ENCODE measurements at regions not wholly inside any gene's neighbourhood (a gene's known extent, or its start where the extent isn't known, plus 50 kb on each side); places are given as distances from the start of the nearest gene placed in this dataset.

DNA sequence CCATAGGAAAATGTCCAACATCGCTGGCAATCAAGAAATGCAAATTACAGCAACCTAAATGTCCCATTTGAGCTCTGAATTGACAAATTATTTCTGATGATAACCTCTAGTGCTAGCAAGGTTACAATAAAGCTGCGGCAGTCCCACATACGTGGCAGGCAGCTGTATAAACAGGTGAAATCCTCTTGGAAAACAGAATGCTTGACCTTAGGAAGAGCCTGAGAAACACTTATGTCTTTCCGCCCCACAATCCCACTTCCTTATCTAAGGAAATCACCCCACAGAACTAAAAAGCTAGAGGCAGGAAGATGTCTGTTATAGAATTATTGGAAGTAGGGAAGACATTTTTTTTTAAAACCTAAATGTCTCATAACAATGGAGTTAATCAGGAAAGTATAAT lies 154.3 kb downstream of the KATNIP start:
- ATAC-seq = no peak
- DNase-seq = no peak
- no peak overlapping the region for H3K4me3 Mint-ChIP-seq
- no peaks in the 10 kb centered on the region for H3K4me1 Mint-ChIP-seq (ENCODE audit: low read depth)
- no peaks in the 10 kb centered on the region for H3K9me3 Mint-ChIP-seq
- H3K27me3 Mint-ChIP-seq (ENCODE audit: low read depth) = no peaks in the 10 kb centered on the region
- peaks cover 26% of the 10 kb centered on the region for H3K36me3 Mint-ChIP-seq (ENCODE audit: insufficient read depth)

DNA sequence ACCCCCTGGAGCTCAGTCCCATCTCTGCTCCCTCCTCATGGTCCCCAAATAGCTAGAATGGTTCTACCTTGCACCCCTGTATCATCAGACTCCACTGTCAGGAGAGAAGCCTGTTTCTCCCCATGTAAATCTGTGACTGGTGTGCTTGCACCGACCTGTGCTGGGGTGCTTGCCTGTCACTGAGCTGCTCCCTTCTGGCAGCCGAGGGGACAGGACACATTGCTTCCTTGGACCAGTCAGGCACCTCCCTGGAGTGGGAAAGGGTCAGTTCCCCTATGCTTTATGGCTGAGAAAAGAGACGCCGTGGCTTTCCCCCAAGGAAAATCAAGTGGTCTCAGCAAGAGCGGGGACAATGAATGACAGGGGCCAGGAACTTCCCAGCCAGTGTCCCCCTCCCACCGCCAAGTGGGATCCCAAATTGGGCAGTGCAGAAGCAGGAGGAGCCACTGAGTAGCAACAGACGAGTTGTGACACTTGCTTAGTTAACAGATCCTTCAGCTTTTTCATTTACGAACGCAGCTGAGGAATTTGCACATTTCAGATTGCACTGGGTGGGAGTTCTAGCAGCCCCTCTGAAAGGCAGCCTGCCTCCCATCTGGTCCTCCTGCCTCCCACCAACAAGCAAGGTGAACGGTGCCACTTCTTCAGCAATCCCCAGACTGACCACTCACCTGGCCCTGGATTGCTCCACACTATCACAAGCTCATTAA lies 156.4 kb downstream of the KATNIP start:
- H3K27me3 Mint-ChIP-seq (ENCODE audit: low read depth) = no peaks in the 10 kb centered on the region
- no peaks in the 10 kb centered on the region for H3K4me1 Mint-ChIP-seq (ENCODE audit: low read depth)
- no peak overlapping the region for H3K4me3 Mint-ChIP-seq
- H3K9me3 Mint-ChIP-seq = no peaks in the 10 kb centered on the region
- peaks cover 30% of the 10 kb centered on the region for H3K36me3 Mint-ChIP-seq (ENCODE audit: insufficient read depth)
- DNase-seq = no peak
- ATAC-seq = no peak

DNA sequence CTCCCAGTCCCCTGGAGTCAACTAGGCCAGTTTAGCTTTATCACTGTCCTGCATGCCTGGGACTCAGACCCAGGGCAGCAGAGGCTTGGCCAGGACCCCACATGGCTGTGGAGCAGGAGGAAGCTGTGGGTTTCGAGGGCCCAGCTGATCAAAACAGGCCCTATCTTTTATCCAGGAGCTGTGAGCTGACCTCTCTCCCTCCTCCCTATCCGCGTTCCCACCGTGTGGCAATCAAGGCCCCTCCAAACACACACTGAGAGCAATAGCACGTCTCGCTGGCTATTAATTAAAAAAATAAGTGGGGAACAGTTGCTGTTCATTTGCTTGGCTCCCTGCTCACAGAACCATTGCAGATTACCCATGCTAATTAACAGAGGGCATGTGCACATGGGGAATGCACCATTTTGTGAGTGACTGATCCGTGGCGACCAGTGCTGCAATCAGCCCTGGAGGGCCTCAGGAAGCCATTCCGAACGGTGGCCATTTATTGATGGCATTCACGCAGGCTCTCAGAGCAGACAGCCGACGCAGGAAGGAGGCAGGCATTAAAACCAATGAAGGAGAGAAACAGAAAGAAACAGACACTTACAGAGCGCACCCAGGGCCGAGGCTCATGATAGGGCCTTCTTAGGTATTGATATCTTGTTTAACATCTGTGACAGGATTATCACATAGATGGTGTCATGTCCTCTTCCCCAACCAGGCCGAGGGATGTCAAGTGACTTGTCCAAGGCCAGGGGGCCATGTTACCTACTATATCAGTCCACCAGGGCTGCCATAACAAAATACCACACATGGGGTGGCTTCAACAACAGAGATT lies 157.1 kb downstream of the KATNIP start:
- H3K4me1 Mint-ChIP-seq (ENCODE audit: low read depth) = no peaks in the 10 kb centered on the region
- peaks cover 28% of the 10 kb centered on the region for H3K36me3 Mint-ChIP-seq (ENCODE audit: insufficient read depth)
- no peaks in the 10 kb centered on the region for H3K9me3 Mint-ChIP-seq
- no peak for DNase-seq
- no peak for ATAC-seq
- H3K27me3 Mint-ChIP-seq (ENCODE audit: low read depth) = no peaks in the 10 kb centered on the region
- no peak overlapping the region for H3K4me3 Mint-ChIP-seq

DNA sequence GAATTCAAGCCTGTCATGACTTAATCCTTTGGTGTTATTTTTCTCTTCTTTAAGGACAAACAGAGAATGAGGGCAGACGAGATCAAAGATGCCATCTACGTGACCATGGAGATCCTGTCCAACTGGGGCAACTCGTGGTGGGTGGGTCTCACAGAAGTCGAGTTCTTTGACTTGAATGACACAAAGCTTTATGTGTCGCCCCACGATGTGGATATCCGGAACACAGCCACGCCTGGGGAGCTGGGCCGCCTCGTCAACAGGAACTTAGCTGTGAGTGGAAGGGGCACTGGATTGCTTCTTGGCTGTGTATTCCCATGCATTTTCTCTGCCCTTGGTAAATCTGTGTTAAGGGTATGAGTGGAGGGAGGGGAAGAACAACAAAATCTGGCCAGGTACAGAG lies 158.7 kb downstream of the KATNIP start:
- Mint-ChIP-seq H3K27me3 (ENCODE audit: low read depth) (no peaks in the 10 kb centered on the region), H3K4me1 (ENCODE audit: low read depth) (no peaks in the 10 kb centered on the region), H3K9me3 (no peaks in the 10 kb centered on the region), H3K36me3 (ENCODE audit: insufficient read depth) (peaks cover 23% of the 10 kb centered on the region), H3K4me3 (no peak overlapping the region)
- DNase-seq (no peak), ATAC-seq (no peak)

DNA sequence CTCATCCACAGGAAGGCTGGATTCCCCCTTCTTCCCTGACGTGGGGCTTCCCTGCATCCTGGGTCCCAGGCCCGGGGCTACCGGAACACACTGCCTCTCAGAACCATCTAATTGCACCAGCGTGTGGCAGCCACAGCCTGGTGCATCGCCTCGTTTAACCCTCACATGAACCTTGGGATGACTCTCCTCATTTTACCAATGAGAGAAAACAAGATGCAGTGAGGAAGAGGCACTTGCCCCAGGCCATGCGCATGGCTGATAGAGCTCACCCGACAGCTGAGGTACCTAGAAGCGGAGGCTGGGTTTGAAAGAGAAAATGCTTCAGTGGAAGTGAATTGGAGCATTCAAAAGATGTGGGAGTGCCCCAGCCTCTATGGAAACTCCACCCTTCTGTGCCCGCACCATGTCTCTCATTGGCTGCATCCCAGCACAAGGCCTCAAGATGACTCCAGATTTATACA lies 162.3 kb downstream of the KATNIP start:
- no peaks in the 10 kb centered on the region for H3K27me3 Mint-ChIP-seq (ENCODE audit: low read depth)
- no peak overlapping the region for H3K4me3 Mint-ChIP-seq
- H3K4me1 Mint-ChIP-seq (ENCODE audit: low read depth) = no peaks in the 10 kb centered on the region
- no peaks in the 10 kb centered on the region for H3K9me3 Mint-ChIP-seq
- no peak for DNase-seq
- ATAC-seq = no peak
- H3K36me3 Mint-ChIP-seq (ENCODE audit: insufficient read depth) = peaks cover 21% of the 10 kb centered on the region

DNA sequence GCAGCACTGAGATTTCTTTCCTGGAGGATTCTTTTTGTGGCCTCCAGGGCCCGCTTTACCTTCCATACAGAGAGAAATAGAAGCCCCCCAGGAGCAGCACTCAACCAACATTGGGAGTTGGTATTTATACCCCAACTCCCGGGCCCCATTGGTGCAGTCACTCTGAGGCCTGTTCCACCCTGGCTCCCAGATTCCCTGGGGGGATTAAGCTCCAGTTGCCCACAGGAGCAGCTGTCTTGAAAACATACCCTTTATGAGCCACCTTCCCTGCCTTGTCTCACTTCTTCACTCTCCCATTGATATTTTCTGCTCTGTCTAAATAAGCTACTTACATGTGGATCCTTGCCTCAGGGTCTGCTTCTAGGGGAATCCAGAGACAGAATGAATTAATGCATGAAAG lies 167.8 kb downstream of the KATNIP start:
- H3K36me3 Mint-ChIP-seq (ENCODE audit: insufficient read depth) = peaks cover 22% of the 10 kb centered on the region
- no peaks in the 10 kb centered on the region for H3K9me3 Mint-ChIP-seq
- no peak overlapping the region for H3K4me3 Mint-ChIP-seq
- H3K27me3 Mint-ChIP-seq (ENCODE audit: low read depth) = no peaks in the 10 kb centered on the region
- peaks cover 1% of the 10 kb centered on the region for H3K4me1 Mint-ChIP-seq (ENCODE audit: low read depth)
- ATAC-seq = no peak
- no peak for DNase-seq

DNA sequence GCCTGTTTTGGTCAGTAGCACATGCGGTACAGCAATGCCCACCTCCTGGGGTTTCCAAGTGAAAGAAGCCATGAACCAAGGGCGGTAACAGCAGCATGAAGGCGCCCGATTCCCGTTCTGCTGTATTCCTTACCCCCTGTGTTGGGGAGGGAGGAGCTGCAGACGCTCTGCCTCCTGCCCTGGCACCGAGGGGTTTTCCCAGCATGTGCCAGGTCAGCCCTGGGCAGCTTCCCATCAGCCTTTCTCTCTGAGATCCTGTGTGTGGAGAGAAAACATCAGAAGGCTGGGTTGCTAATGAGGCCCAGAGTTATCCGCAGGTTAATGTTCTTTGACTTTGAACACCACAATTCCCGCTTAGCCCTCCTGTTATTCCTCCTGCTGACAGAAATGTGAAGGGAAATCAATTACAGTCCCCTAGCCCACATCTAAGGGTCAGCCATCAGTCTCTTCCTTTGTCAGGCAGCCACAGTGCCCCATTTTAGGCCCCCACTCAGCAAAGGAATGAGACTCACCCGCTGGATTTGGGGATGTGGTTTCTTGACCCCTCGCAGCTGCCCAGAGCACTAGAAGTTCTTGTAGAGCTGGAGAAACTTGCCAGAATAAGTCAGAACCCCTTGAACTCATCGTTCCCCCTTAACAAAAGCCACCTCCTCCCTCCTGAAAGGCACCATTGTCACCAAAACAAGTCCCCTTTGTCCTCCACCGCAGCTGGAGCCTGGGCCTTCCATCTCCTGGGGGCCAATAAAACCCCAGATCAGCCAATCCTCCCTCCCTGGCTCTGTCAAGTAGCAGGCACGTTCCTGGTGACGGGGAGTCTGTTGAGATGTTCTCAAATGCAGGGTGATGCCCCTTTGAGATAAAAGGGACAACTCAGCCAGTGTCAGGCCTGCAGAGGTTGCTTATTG lies 168.5 kb downstream of the KATNIP start:
- no peaks in the 10 kb centered on the region for H3K9me3 Mint-ChIP-seq
- no peaks in the 10 kb centered on the region for H3K27me3 Mint-ChIP-seq (ENCODE audit: low read depth)
- H3K4me1 Mint-ChIP-seq (ENCODE audit: low read depth) = peaks cover 1% of the 10 kb centered on the region
- H3K4me3 Mint-ChIP-seq = no peak overlapping the region
- DNase-seq = no peak
- no peak for ATAC-seq
- peaks cover 22% of the 10 kb centered on the region for H3K36me3 Mint-ChIP-seq (ENCODE audit: insufficient read depth)

DNA sequence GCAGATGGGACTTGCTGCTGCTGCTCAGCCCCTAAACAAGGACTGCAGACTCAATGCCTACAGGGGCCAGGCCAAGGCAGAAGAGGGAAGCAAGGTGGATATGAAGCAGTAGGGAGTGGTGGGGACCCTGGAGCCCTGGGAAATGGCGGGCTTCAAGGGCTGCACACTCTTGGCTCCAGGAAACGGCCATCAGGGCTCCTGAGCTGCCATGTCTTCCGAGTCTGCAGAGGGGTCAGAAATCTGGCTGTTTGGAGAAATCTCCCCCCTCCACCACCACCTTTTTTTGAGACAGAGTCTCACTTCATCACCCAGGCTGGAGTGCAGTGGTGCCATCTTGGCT lies 169.1 kb downstream of the KATNIP start:
- H3K9me3 Mint-ChIP-seq = no peaks in the 10 kb centered on the region
- no peaks in the 10 kb centered on the region for H3K27me3 Mint-ChIP-seq (ENCODE audit: low read depth)
- peaks cover 1% of the 10 kb centered on the region for H3K4me1 Mint-ChIP-seq (ENCODE audit: low read depth)
- H3K36me3 Mint-ChIP-seq (ENCODE audit: insufficient read depth) = peaks cover 19% of the 10 kb centered on the region
- DNase-seq (no peak), ATAC-seq (no peak)
- no peak overlapping the region for H3K4me3 Mint-ChIP-seq

DNA sequence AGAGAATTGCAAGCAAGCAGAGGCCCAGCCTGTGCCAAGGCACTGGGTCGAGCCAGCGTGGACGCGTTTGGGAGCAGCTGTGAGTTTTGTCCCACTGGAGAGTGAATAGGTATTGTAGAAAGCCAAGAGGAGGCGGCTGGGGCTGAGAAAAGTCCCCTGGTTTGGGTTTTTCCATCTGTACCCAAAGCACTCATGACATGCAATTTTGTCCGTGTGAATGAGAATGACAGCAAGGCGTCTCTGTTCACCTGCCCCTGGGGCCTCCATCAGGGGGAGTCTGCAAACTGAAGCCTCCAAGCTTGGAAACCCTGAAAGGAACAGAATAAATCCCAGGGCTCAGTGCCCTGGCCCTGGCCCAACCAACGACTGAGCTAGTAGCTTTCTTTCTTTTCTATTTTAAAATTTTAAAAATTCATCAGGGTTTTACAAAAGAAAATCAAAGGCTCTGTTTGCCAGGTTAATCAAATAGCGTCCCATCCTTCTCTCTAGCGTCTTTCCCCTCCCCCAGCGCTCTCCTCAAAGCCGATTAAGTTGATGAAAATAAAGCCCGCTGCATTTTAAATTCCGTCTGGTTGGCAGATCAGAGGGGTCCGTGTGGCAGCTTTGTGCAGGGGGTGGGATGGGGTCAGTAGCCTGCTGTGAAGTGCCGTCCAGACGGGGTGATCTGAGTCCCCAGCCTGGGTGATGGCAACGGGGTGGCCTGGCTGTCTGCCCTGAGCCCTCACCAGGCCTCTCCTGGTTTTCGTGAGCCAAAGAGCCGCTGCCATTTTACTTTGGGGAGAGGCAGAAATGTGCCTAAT lies 171.0 kb downstream of the KATNIP start:
- Mint-ChIP-seq H3K4me3 (no peak overlapping the region), H3K36me3 (ENCODE audit: insufficient read depth) (peaks cover 22% of the 10 kb centered on the region)
- no peak for ATAC-seq

DNA sequence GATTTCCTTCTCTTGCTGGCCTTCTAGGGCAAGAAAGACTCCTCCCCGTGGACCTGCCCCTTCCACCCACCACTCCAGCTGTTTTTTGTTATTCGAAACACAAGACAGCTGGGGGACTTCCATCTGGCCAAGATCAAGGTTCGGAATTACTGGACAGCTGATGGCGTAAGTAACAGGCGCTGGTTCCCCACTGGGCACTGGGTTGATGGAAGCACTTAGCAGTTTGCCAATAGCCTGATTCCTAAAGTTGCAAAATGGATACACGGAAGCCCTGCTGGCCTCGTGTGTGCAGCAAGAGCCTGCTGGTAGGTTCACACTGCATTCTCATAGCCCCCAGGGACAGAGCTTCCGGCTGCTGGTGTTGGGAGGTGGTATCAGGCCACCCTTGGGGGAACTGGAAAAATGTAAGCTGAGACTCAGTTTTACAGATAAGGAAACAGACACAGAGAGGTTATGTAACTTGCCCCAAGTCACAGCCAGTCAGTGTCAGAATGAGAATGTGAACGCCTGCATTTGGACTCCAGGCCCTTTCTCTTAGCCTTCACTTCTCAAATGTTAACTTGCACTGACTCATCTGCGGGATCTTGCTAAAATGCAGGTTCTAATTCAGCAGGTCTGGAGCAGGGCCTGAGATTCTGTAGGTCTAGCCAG lies 171.7 kb downstream of the KATNIP start:
- Mint-ChIP-seq H3K27me3 (ENCODE audit: low read depth) (no peaks in the 10 kb centered on the region), H3K4me1 (ENCODE audit: low read depth) (peaks cover 1% of the 10 kb centered on the region), H3K36me3 (ENCODE audit: insufficient read depth) (peaks cover 24% of the 10 kb centered on the region), H3K9me3 (no peaks in the 10 kb centered on the region), H3K4me3 (no peak overlapping the region)
- DNase-seq (no peak), ATAC-seq (no peak)

More for the DNA sequence above, 171.0 kb downstream of the KATNIP start:
- H3K4me1 Mint-ChIP-seq (ENCODE audit: low read depth) = peaks cover 1% of the 10 kb centered on the region
- no peaks in the 10 kb centered on the region for H3K9me3 Mint-ChIP-seq
- DNase-seq = no peak
- H3K27me3 Mint-ChIP-seq (ENCODE audit: low read depth) = no peaks in the 10 kb centered on the region

DNA sequence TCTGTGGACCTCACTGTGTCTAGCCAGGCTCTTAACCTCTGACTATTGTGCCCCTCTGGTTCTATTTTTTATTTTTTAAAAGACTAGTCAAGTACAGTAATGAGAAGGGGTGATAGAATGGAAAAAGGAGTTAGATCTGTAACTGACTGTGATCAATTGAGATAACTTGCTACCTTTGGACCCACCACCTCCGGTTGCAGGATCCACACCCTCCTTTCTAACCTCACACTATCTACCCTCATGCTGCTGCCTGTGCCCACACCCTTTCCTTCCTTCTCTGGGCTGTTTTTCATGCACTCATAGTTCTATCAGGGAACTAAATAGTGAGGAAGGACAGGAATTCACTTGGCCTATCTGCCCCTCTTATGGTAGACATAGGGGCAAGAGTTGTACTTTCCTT lies 172.3 kb downstream of the KATNIP start:
- Mint-ChIP-seq H3K4me3 (no peak overlapping the region), H3K36me3 (ENCODE audit: insufficient read depth) (peaks cover 24% of the 10 kb centered on the region), H3K4me1 (ENCODE audit: low read depth) (peaks cover 1% of the 10 kb centered on the region), H3K27me3 (ENCODE audit: low read depth) (no peaks in the 10 kb centered on the region), H3K9me3 (no peaks in the 10 kb centered on the region)
- ATAC-seq (no peak), DNase-seq (no peak)

DNA sequence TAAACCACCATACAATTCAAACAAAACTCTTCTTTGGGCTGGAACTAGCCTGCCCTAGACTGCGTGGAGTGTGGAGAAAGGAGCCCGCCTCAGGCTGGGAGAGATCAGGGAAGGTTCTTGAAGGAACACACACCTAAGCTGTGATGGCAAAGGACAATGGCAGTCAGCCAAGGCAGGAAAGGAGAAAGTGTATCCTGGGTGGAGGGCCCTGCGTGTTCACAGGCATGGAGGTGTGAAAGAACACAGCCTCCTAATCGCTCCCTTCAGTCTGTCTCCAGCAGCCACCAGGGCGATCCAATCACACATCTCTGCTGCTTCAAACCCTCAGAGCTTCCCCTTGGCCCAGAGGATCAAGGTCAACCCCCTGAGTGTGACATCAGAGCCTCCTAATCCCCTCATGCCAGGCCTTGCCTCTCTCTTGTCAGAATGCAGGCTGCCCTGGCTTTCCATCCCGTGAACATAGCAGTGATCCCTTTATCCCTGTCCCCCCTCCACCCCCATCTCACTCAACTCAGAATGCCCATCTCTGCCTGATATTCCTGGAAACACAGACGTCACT lies 173.0 kb downstream of the KATNIP start:
- Mint-ChIP-seq H3K4me1 (ENCODE audit: low read depth) (peaks cover 1% of the 10 kb centered on the region), H3K27me3 (ENCODE audit: low read depth) (no peaks in the 10 kb centered on the region), H3K36me3 (ENCODE audit: insufficient read depth) (peaks cover 27% of the 10 kb centered on the region), H3K9me3 (no peaks in the 10 kb centered on the region), H3K4me3 (no peak overlapping the region)
- no peak for DNase-seq
- no peak for ATAC-seq

DNA sequence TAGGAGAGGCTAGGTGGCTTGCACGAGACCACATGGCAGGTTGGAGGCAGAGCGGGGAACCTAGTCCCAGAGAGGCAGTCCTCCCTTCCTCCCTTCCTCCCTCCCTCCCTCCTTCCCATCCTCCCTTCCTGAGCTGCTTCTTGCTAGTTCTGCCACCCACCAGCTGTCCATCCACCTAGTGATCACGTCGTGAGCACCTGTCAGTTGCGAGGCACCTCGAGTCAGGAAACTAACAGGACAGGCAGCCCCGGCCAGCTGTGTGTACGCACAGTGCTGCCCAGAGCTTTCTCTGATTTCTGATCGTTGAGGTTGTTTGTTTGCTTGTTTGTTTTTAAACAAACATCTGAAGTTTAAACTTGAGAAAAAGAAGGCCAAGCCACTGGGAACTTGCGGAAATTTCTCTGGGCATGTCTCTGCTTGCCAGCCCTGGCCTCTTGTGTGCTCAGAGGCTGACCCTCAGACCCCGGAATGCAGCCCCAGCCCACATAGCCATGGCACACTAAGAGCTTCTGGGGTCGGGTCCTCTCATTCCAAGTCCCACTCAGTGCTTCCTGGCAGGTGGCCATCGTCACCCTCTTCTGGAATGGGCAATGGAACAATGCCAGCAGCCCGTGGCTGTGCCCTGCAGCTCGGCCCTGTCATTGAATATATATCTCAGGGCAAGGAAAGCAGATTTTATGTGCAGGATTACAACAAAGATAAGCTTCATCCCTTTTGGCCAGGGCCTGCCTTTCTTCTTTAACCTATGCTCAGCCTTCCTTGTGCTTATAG lies 174.0 kb downstream of the KATNIP start:
- Mint-ChIP-seq H3K4me3 (no peak overlapping the region), H3K36me3 (ENCODE audit: insufficient read depth) (peaks cover 29% of the 10 kb centered on the region), H3K9me3 (no peaks in the 10 kb centered on the region), H3K4me1 (ENCODE audit: low read depth) (peaks cover 1% of the 10 kb centered on the region), H3K27me3 (ENCODE audit: low read depth) (no peaks in the 10 kb centered on the region)
- DNase-seq (no peak), ATAC-seq (no peak)

All from activated T-cell treated with anti-CD3 and anti-CD28 coated beads, Interleukin-2, amount 50 U/mL, for 4 hours (primary cell).